ENCODE measurements at regions not wholly inside any gene's neighbourhood (a gene's known extent, or its start where the extent isn't known, plus 50 kb on each side); places are given as distances from the start of the nearest gene placed in this dataset.

GRCh38 chr12:111033281-111034082 lies 113.1 kb upstream of the MYL2 start:
- H3K4me3 ChIP-seq (ENCODE audit: control insufficient read depth, low read depth, low read length) = no peak overlapping the region
- no peak for DNase-seq (ENCODE audit: low read depth)

GRCh38 chr12:111032591-111032919 lies 112.2 kb upstream of the MYL2 start:
- DNase-seq (ENCODE audit: low read depth) = no peak
- TF ChIP-seq CTCF (conservative IDR thresholded peaks at IDR 0.05; ENCODE audit: control insufficient read depth, insufficient read depth, low read depth, low read length) = no peak
- no peak overlapping the region for H3K4me3 ChIP-seq (ENCODE audit: control insufficient read depth, low read depth, low read length)

More at GRCh38 chr12:111033281-111034082, 113.1 kb upstream of the MYL2 start:
- TF ChIP-seq CTCF (conservative IDR thresholded peaks at IDR 0.05; ENCODE audit: control insufficient read depth, insufficient read depth, low read depth, low read length) = no peak

GRCh38 chr12:111031916-111032590 lies 111.7 kb upstream of the MYL2 start:
- no peak for TF ChIP-seq CTCF (conservative IDR thresholded peaks at IDR 0.05; ENCODE audit: control insufficient read depth, insufficient read depth, low read depth, low read length)
- H3K4me3 ChIP-seq (ENCODE audit: control insufficient read depth, low read depth, low read length) = no peak overlapping the region
- DNase-seq (ENCODE audit: low read depth) = no peak

- TF ChIP-seq CTCF (conservative IDR thresholded peaks at IDR 0.05; ENCODE audit: control insufficient read depth, insufficient read depth, low read depth, low read length) = no peak
- no peak for DNase-seq (ENCODE audit: low read depth)
These were observed 110.4 kb upstream of the MYL2 start for GRCh38 chr12:111030800-111031199.

GRCh38 chr12:111029732-111030131 lies 109.4 kb upstream of the MYL2 start:
- no peak overlapping the region for H3K4me3 ChIP-seq (ENCODE audit: control insufficient read depth, low read depth, low read length)
- no peak for DNase-seq (ENCODE audit: low read depth)
- TF ChIP-seq CTCF (conservative IDR thresholded peaks at IDR 0.05; ENCODE audit: control insufficient read depth, insufficient read depth, low read depth, low read length) = no peak

More at GRCh38 chr12:111030800-111031199, 110.4 kb upstream of the MYL2 start:
- H3K4me3 ChIP-seq (ENCODE audit: control insufficient read depth, low read depth, low read length) = no peak overlapping the region

- no peak for DNase-seq (ENCODE audit: low read depth)
- H3K4me3 ChIP-seq (ENCODE audit: control insufficient read depth, low read depth, low read length) = no peak overlapping the region
- TF ChIP-seq CTCF (conservative IDR thresholded peaks at IDR 0.05; ENCODE audit: control insufficient read depth, insufficient read depth, low read depth, low read length) = no peak
These were observed 108.9 kb upstream of the MYL2 start for GRCh38 chr12:111029305-111029704.
